Osteocyte (in vitro differentiated cells): ENCODE measurements at regions not wholly inside any gene's neighbourhood (a gene's known extent, or its start where the extent isn't known, plus 50 kb on each side); places are given as distances from the start of the nearest gene placed in this dataset.

Source experiments
- DNase-seq: peaks from one replicate; pipeline ENCODE4 v3.0.0; 2021; ENCODE audit warnings: mixed read lengths; ENCODE audit not compliant: unreplicated experiment; ENCODE audit errors: extremely low spot score
- H3K27ac Mint-ChIP-seq: one replicate; pipeline ENCODE4 v1.8.0; 2021; ENCODE audit warnings: mild to moderate bottlenecking, mixed read lengths; ENCODE audit not compliant: unreplicated experiment
- H3K27me3 Mint-ChIP-seq: one replicate; pipeline ENCODE4 v1.8.0; 2021; ENCODE audit warnings: mixed read lengths; ENCODE audit not compliant: unreplicated experiment
- H3K36me3 Mint-ChIP-seq: one replicate; pipeline ENCODE4 v1.8.0; 2021; ENCODE audit warnings: mixed read lengths; ENCODE audit not compliant: unreplicated experiment
- H3K4me1 Mint-ChIP-seq: one replicate; pipeline ENCODE4 v1.8.0; 2021; ENCODE audit warnings: mixed read lengths; ENCODE audit not compliant: unreplicated experiment
- H3K4me3 Mint-ChIP-seq: one replicate; pipeline ENCODE4 v1.8.0; 2021; ENCODE audit warnings: mild to moderate bottlenecking, moderate library complexity, mixed read lengths; ENCODE audit not compliant: unreplicated experiment
- H3K9me3 Mint-ChIP-seq: one replicate; pipeline ENCODE4 v1.8.0; 2021; ENCODE audit warnings: mixed read lengths; ENCODE audit not compliant: unreplicated experiment
- TF ChIP-seq, protein P1 (sequence below): fragments of 200-600 bp; sonication (generic); IDR thresholded peaks from 2 replicates; pipeline ENCODE4 v1.5.0; 2021; ENCODE audit warnings: antibody characterized with exemption, mild to moderate bottlenecking, moderate library complexity

GRCh38 chr7:42763137-42763551, 148.7 kb downstream of the C7orf25 start:
- H3K4me1 Mint-ChIP-seq: no peaks in the 10 kb centered on the region
- peaks cover 4% of the 10 kb centered on the region for H3K9me3 Mint-ChIP-seq
- no peak for DNase-seq
- H3K27ac Mint-ChIP-seq: no peak overlapping the region
- TF ChIP-seq, protein P1, sequence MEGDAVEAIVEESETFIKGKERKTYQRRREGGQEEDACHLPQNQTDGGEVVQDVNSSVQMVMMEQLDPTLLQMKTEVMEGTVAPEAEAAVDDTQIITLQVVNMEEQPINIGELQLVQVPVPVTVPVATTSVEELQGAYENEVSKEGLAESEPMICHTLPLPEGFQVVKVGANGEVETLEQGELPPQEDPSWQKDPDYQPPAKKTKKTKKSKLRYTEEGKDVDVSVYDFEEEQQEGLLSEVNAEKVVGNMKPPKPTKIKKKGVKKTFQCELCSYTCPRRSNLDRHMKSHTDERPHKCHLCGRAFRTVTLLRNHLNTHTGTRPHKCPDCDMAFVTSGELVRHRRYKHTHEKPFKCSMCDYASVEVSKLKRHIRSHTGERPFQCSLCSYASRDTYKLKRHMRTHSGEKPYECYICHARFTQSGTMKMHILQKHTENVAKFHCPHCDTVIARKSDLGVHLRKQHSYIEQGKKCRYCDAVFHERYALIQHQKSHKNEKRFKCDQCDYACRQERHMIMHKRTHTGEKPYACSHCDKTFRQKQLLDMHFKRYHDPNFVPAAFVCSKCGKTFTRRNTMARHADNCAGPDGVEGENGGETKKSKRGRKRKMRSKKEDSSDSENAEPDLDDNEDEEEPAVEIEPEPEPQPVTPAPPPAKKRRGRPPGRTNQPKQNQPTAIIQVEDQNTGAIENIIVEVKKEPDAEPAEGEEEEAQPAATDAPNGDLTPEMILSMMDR: no peak
- H3K4me3 Mint-ChIP-seq: no peak overlapping the region
- no peaks in the 10 kb centered on the region for H3K36me3 Mint-ChIP-seq
- H3K27me3 Mint-ChIP-seq: peaks cover 68% of the 10 kb centered on the region

DNA sequence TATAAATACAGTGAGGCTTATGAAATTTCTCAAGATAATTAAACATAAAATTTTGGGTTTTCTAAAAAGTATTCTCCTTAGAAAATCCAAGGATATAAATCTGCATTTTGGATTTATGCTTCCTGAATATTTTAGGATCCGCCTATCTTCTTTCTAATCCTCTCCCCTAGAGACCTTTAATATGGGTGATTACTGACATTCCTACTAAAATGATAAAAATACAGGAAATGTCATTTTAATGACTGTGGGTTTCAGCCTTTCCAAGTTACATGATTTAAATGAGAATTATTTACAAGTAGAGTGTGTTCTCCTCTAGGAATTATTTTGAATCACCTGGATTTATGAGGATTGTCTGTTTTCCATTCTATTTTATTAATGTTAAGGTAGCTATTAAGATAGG, 150.4 kb downstream of the C7orf25 start:
- H3K4me3 Mint-ChIP-seq: no peak overlapping the region
- H3K9me3 Mint-ChIP-seq: peaks cover 4% of the 10 kb centered on the region
- DNase-seq: no peak
- peaks cover 60% of the 10 kb centered on the region for H3K27me3 Mint-ChIP-seq
- no peak overlapping the region for H3K27ac Mint-ChIP-seq
- H3K36me3 Mint-ChIP-seq: no peaks in the 10 kb centered on the region
- TF ChIP-seq, protein P1: no peak
- no peaks in the 10 kb centered on the region for H3K4me1 Mint-ChIP-seq

GRCh38 chr7:42758124-42758523, 153.7 kb downstream of the C7orf25 start:
- no peaks in the 10 kb centered on the region for H3K36me3 Mint-ChIP-seq
- no peak overlapping the region for H3K27ac Mint-ChIP-seq
- H3K9me3 Mint-ChIP-seq: peaks cover 4% of the 10 kb centered on the region
- DNase-seq: no peak
- peaks cover 31% of the 10 kb centered on the region for H3K27me3 Mint-ChIP-seq
- TF ChIP-seq, protein P1: no peak
- H3K4me1 Mint-ChIP-seq: peaks cover 14% of the 10 kb centered on the region
- H3K4me3 Mint-ChIP-seq: no peak overlapping the region

DNA sequence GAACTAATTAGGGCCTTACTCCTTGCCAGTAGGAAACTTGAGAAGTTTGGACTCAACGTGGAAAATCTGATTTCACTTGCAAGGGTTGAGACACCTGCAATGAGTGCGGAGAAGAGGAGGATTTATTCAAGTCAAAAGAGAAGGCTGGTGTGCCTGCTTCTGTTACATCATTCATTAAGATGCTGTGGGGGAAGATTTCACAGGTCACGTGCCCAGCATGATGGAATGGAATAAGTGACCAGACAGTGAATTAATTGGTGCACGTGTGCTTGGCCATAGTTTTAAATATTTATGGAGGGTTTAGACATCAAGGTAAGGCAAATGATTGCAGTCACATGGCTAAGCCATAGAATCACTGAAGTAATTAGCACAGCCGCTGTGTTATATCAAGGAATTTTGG, 155.0 kb downstream of the C7orf25 start:
- TF ChIP-seq, protein P1: no peak
- peaks cover 4% of the 10 kb centered on the region for H3K9me3 Mint-ChIP-seq
- no peak for DNase-seq
- H3K4me1 Mint-ChIP-seq: peaks cover 14% of the 10 kb centered on the region
- no peak overlapping the region for H3K27ac Mint-ChIP-seq
- no peaks in the 10 kb centered on the region for H3K36me3 Mint-ChIP-seq
- H3K27me3 Mint-ChIP-seq: peaks cover 28% of the 10 kb centered on the region
- no peak overlapping the region for H3K4me3 Mint-ChIP-seq

DNA sequence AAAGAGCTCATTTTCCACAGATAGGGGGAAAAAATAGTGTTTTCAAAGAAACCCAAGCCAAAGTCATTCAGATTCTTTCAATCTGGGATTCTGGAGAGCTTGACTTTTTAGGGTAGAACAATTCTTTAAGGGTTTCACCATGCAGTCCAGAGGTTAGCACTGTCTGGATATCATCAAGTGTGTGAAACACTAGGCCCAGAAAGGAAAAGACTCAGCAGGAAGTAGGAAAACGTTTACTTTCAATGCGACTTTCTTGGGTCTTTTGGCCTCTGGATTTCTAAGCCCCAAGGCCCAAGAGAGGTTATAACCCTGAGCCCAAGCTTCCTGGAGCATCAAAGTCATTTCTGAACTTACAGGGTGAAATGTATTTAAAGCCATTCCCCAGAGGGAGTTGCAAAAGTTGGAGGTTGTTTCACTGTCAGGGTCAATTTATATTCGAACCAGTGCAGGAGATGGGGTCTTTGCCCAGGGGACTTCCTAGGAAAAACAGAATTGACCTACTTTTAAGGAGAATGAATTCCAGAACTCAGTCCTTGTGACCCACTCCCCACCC, 158.0 kb downstream of the C7orf25 start:
- TF ChIP-seq, protein P1: no peak

More for the DNA sequence above, 158.0 kb downstream of the C7orf25 start:
- no peaks in the 10 kb centered on the region for H3K36me3 Mint-ChIP-seq
- DNase-seq: no peak
- H3K27ac Mint-ChIP-seq: no peak overlapping the region
- no peak overlapping the region for H3K4me3 Mint-ChIP-seq
- peaks cover 14% of the 10 kb centered on the region for H3K4me1 Mint-ChIP-seq
- H3K9me3 Mint-ChIP-seq: peaks cover 10% of the 10 kb centered on the region
- H3K27me3 Mint-ChIP-seq: peaks cover 25% of the 10 kb centered on the region
